Suppressor macrophage treated with lipopolysaccharide for 1 hour (primary cell): ENCODE measurements at regions not wholly inside any gene's neighbourhood (a gene's known extent, or its start where the extent isn't known, plus 50 kb on each side); places are given as distances from the start of the nearest gene placed in this dataset.

Experiments
- DNase-seq, 3 donors: peaks; one replicate each; pipeline ENCODE4 v3.0.0-alpha.2; 2020 to 2022

DNA sequence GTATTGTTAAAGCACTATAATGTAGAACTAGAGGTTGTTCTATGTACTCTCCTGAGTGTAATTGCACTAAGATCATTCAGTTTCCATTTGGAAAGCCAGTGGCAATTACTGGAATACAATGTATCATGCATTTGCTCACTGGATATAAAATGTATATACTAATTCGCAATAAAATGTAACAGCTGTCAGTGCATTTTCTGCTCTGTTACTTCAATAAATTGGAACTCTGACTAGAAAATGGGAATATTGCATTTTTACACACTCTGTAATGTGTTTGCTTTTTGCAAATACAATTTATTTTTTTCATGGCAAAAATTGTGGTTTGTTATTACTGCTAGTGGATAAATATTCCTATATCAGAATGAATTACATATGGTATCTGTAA is 893.8 kb upstream of the POU3F3 start:
- no peak for DNase-seq

DNA sequence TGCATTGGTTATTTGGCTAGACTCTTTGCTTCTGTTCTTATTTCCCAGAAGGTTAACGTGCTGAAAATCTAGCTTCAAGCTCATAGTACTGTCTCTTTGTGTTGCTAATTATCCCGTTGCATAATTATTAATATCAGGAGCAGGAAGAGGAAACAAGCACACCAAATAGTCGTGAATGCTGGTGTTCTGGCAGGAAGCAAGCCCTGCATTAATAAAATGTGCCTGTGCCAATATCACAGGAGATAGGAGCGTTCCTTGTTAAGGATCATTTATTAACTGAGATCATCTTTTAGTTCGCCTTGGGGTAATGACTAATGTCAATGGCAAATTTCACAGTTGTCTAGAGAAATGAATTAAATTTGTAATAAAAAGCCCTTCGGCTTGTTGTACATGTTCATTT is 893.0 kb upstream of the POU3F3 start:
- DNase-seq = no peak

DNA sequence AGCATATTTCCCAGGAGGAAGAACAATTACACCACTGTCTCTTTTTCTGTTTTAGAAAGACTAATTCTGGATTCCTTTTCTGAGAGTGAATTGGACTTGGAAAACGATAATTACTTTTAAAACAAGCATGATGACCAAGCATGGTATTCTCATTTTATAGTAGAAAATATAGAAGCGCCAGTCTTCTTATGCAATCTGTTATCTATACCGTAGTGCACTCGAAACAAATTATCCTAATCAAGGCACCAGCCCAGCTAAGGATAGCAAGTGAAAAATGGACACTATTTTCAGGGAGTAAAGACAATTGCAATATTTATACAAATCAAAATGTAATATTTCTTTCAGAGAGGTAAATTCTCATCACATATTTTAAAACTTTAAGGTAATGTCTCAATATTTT is 892.1 kb upstream of the POU3F3 start:
- no peak for DNase-seq

DNA sequence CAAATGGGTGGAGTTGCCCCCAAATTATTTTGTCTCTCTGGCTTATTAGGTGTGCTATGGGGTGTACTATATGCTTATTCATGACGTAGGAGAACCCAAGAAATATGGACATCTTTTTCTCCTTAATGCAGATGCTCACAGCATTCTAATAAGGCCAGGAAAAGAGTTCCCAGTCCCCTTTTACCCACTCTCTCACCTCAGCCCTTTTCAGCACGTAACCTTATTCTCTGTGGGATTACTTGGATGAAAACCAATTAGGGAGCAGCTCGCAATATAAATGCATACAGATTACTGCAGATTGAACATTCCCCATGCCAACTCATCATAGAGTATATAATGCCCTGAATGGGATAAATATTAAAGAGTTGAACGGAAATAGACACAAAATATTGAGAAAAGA is 891.2 kb upstream of the POU3F3 start:
- DNase-seq = no peak

DNA sequence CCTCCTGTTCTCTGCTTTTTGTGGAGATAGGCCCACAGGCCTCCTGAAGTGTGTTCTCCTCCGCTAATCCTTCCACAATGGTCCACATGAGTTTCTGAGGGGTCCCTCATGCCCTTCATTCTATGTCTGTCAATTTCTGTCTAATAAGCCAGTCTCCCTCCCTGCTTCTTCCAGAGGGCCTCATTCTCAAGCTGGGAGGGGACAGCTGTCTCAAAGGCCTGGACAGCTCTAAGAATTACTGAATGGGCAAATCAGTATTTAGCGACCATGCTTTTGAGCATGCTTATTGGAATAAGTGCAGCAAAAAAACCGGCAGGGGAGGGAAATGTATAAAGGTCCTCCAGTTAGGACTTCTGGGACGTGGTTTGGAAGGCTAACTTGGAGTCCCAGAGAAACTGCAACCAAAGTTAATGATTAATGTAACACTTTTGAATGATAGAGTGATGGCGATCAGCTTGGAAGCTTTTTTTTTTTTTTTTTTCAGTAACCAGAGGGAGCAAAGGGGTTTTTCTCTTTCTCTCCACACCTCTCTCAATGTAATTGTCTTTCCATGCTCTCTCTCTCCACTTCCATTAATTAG is 890.7 kb upstream of the POU3F3 start:
- no peak for DNase-seq

DNA sequence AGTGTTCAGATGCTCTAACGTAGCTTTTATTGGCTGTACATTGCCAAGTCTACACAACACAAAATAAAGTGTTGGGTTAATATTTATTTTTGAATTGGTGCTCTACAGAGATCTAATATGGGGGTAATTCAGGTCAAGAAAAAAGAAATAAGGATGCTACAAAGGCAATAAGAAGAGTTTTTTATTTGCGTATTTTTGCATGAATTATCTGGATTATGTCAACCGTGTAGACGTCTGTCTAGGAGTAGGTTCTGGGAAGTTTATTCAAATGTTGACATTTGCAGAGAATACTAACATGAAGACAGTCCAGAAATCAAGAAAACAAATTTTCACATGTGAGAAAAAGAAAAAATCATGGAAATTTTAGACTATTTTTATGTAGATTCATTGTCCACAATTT is 876.7 kb upstream of the POU3F3 start:
- no peak for DNase-seq

DNA sequence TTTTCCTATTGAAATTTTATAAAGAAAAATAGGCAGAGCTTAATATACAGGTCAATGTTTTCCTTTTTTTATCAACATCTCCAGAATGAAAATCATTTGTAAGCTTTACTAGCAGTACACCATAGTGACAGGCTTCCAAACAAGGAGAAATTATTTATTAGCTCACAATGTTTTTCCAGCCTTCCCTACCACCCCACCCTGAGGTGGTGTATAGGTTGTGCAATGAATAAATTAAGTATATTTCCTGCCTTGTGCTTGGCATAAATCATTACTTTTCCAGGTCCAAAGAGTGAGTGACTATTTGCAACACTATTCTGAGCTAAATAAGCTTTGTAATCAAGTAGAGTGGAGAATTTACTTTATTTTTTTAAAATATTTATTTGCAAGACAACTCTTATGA is 876.2 kb upstream of the POU3F3 start:
- DNase-seq = no peak

DNA sequence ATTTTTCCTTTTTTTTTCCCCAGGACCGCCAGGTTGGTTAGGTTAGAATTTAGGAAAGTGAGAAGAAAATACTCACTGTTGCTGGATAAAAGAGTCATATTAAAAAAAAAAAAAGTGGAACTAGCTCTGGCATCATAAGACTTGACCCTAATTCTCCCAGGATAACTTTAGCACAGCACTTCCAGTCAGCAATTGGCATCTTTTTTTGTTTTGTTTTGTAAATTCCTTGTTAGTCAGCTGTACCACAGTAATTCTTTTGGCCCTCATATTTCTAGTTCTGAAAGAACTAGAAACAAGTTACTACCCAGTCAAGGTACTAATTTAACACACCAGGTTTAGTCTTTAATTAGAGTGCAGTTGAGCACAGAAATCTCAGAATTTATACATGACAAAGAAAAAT is 873.5 kb upstream of the POU3F3 start:
- no peak for DNase-seq

DNA sequence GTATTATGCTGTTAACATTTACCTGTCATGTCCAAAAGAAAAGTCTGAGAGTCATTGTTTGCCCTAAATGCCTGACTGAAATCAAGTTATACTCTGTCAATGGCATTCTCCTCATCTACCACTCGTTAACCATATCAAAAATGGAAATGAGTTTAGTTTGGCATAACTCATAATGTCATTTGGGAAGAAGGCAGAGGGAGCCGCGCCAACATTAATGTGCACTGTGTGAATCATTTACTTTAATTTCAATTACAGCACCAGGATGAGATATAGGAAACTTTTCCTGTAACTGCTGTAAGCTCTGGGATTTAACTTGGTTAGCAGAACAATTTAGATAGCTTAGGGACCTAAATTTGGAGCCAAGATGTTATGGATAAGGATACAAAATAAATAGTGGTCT is 871.2 kb upstream of the POU3F3 start:
- DNase-seq = no peak

DNA sequence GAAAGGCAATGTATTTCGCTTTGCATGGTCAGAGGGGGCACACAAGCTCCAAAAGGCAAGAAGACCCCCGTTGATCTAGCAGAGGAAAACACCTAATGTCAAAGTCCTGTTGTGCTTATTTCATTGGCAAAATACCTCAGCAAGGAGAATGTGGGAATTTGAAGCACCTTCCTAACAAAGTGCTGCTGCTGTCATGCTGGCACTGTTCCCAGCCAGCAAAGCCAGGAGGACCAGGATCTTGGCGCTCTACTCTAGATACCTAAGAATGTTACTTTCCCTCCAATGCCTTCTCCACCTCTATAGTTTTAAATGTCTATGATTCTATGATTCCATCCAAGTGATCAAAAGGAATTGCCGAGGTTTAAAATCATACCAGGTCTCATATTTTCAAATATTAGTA is 867.9 kb upstream of the POU3F3 start:
- DNase-seq = no peak

DNA sequence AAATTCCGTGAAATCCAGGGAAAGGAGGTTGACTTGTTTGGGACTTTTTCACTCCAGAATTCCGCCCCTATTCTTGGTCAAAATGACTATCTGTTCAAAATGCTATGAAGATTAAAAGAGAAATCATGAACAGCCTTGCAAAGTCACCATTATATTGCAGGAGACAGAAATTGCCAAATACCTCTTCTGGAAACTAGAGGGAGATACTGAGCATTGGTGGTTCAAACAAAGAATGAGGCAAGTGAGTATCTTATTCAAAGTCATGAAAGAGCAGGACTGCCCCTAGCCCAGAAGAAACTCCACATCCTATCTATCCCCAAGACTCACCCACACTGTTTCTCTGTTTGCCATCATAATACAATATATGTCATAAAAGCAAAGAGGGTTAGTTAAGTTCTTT is 862.3 kb upstream of the POU3F3 start:
- no peak for DNase-seq

DNA sequence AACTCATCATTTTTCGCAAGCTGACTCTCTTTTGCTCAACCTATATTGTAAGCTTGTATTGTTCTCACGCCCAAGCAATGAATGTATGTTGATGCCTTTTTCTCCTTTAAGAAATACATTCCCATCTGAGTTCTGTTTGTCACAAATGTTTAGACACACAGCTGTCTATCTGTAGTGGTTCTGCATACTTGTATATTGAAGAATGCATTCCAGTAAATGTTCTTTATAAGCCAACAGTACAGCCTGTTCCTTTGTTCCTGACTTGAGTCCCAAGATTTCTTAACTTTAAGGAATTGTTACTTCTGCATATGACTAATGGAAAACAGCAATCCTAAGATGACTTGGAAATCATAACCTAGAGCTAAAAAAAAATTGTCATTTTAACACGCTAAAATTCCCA is 849.1 kb upstream of the POU3F3 start:
- DNase-seq = no peak

DNA sequence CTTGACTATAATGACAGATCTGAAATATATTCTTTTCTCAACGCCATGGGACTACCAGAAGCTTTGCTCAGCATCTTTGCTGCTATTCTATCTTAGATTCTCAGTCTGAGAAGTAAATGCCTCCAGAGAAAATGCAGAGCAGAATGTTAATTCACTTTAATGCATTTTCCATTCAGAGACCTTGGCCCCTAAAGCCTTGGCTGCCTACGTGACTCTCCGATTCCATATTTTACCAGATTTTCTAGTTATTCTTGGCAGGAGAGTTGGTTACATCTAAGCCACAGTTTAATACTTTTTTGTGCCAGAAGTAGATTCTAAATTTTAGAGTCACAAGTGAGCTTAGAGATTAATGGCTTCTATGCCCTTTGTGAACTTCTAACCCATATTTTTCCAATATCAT is 837.1 kb upstream of the POU3F3 start:
- no peak for DNase-seq

DNA sequence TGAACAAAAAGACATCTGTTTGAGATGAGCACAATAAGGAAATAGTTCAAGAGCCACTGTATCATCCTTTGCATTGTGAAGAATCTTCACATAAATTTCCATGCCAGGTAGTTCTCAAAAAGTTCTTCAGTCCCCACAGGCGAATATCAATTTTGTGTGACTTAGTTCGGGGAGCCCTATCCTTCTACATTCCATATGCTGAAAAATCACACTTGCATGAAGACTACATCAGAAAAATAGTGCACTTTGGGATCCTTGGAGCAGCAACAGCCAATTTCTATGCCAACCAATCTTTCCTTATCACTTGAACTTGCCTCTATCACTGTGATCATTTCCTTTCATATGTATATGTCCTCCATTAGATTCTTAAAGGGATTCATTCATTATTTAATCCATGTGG is 830.6 kb upstream of the POU3F3 start:
- no peak for DNase-seq

DNA sequence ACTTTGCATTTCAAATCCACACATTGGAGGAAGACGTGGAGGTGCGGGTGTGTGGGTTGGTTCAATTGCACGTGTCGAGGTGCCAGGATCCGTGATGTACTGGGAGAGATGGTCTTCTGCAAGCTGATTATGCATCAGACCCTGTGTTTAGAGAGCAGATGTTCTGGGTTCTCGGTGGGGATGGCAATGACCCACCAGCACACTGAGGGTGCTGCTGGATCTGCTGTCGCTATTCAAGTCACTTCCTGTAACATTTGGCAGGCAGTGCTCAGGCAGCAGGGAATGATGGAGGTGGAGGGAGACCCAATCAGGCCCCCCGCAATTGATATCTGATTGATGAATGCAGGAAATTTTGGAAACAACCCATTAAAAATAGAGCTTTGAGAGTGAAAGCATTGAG is 830.1 kb upstream of the POU3F3 start:
- DNase-seq = no peak

DNA sequence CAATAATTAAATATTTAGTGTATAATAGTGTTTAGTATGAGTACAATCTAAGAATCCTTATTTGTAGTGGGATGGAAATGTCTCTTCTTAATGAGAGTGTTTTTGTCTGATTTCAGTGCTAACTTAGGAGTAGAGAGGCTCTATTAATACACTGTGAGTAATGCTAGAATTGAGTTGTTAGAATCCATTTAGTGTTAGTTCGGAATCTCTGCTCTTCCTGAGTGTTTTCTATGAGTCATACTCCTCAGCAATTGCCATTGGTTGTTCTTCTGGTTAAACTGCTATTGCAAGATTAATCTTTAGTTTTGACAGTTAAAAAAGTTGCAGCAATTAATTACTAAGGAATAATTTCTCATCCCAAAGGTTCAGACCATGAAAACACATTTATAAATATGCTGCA is 828.6 kb upstream of the POU3F3 start:
- no peak for DNase-seq

DNA sequence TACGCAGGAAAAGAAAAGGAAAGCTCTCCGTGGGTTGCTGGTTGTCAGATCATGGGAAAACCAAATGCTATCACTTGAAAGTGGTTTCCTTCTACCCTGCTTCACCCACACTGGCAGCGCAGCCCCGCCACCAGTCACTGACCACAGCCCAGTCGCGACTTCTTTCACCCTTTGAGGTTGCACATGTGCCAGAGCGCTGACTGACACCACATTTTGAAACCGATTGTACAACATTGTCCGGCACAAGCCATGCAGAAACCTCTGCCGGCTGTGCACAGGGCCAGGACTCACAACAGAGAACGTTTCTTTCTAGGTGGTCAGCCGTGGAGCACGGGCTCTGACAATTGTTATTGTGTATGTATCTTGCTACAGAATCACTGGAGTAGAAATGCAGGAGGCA is 827.2 kb upstream of the POU3F3 start:
- DNase-seq = no peak

DNA sequence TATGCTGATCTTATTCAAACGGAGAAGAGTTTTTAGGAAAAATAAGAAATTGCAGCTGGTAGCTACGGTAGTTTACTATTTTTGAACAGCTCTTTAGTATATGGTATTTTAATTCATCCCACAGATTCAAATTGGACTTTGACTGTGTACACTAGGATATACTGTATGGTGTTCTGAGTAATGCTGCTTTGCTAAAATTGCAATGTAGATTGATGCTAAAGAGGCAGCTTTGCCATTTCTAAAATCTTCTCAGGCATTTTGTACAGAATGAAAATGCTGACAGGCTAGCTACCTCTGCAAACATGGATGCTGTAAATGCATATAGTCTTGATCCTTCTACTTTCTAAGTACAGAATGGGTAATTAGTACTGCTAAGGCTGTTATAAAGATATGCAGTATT is 826.6 kb upstream of the POU3F3 start:
- DNase-seq = no peak

DNA sequence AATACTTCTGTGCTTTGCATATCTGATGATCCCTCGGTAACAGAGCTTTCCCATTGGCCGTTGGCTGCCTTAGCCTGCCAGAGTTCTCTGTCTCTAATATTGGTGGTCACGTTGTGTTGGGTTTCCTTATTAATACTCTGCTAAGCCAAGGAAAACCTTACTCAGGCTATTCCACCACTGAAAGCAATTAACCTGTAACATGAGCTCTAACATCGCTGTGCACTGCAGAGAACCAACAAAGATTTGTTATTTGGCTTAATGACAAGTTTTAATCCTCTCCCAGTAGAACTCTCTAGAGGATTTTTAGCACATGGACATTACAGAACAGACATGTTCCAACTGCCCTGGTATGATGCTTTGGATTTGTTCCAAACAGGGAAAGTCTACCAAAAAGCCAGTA is 825.9 kb upstream of the POU3F3 start:
- DNase-seq = no peak

DNA sequence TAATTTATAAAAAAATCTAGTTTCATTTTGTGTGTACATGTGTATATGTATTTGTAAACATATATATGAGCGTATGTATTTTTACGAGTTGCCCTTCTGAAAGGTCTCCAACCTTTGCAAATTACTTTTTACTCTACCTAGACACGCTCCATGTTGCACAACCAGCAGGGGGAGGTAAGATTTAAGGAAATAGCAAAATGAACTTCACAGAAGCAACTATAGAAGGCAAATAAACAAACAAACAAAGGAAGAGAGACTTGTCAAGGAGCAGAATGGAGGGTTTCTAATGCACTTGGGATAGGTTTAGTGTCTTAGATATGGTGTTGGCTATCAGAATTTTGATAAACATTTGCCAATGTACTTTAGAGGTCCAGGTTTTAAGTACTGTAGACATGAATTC is 820.5 kb upstream of the POU3F3 start:
- DNase-seq = peak in 1 of 3 donors; percentile 1

DNA sequence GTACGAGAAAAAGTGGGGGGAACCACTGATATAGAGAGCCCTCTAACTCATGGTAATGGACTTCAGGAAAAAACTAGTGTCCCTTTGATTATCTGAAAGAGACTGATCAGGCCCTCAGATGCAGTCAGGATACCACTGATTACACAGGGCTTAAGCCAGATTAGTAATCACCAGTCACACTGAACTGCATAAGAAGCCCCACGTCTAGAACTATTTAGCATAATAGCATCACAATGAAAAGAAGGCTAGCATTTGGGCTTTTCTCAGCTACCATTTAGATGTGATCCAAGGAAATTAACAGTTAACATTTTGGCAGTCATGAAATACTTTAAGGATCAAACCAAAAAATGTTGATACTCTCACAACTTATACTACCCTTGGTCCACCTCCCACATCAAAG is 813.1 kb upstream of the POU3F3 start:
- DNase-seq = no peak

DNA sequence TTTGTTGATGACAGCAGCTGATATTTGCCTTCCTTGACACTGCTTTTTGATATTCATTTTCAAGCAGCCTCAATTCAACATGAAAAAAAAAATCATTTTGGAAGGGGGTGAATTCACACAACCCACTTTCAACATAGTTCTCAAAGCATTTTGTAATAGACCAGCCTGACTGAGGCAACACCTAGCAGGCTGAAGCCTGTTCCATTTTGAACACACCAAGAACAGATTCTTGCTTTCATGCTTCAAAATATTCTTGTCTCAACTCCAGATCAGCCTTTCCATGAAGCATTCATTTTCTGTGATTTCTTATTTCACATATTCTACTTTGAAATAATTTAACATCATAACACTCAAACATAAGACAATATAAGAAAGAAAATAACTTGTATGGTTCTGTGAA is 812.6 kb upstream of the POU3F3 start:
- no peak for DNase-seq

DNA sequence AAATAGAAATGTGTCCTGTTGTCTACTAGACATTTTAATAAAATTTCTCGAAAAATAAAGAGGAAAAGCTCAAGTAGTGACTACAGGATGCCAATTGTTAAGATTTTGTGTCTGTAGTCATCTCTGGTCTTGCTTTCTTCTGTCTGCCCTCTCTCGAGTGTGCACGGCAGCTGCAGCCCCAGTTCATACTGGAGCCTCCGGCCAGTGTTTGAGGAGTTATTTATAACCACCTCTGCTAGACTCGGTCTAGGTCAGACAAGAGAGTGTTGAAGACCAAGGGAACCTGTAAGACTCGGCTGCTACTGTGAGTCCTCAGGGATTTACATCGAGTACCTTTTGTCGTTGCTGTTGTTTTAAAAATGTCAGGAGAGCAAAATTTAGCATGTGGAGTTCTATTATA is 810.1 kb upstream of the POU3F3 start:
- DNase-seq = no peak

DNA sequence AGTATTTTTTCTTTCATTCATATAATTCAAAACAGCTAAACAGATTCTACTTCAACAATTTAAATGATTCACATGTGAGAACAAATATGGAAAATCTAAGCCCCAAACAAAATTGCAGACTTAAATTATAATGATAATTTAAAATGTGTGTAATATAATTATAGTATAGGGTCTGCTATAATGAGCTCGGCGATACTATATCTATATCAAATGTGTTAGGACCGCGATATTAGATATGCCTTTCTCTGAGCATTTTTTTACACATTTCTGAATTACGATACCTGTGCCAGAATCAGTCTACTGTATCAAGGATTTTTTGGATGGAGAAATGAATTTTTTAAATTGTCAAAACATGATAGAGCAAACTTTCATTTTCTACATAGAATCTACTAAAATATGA is 808.8 kb upstream of the POU3F3 start:
- no peak for DNase-seq

DNA sequence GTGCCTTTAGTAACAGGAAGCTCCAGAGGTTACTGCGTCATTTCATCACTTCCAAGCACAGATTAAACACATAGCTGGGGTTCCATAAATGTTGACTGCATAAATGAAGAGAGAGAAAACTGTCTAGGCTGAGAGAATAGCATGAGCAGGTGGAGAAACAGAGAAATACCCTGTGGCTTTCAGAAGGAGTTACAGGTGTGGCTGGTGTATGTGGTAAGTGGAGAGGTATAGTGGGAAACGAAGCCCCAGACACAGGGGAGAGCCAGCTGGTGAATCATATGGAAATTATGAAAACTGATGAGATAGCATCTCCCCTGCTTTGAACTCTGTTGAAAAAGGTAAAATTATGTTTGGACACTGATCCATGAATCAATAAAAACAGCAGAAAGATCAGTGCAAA is 807.4 kb upstream of the POU3F3 start:
- DNase-seq = no peak

DNA sequence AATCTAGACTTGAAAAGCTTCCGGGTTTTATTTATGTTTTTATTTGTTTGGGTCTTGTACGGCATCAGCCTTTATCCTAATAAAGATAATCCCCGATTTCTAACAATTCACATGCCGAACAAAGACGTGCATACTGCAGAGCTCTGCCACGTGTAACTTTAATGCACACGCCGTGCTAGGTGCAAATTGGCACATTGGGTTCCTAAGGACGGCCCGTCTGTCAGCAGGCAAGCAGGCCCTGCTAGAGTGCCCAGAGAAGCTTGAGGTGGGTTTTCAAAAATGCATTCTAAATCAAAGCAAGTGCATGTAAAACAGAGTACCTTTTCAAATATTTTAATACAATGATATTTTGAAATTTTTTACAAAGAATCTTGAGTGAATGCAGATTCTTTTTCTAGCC is 806.4 kb upstream of the POU3F3 start:
- DNase-seq = no peak
